H9 (cell line): ENCODE measurements at regions not wholly inside any gene's neighbourhood (a gene's known extent, or its start where the extent isn't known, plus 50 kb on each side); places are given as distances from the start of the nearest gene placed in this dataset.

Experiments
- DNase-seq: peaks from one replicate; pipeline ENCODE4 v3.0.0-alpha.2; 2017
- H2AFZ ChIP-seq: one replicate; pipeline ENCODE4 v1.6.1; 2013; ENCODE audit warnings: mild to moderate bottlenecking, low read length, control low read depth, moderate library complexity
- H2AK5ac ChIP-seq: 2 replicates; pipeline ENCODE4 v1.6.1; 2013; ENCODE audit warnings: low read length, control low read depth, mixed read lengths; ENCODE audit not compliant: insufficient read length
- H2BK120ac ChIP-seq: one replicate; pipeline ENCODE4 v1.6.1; 2013; ENCODE audit warnings: low read depth, mild to moderate bottlenecking, low read length, control low read depth, inconsistent platforms; ENCODE audit not compliant: poor library complexity, severe bottlenecking
- H2BK12ac ChIP-seq: 2 replicates; pipeline ENCODE4 v1.6.1; 2013; ENCODE audit warnings: low read length, control low read depth, mixed read lengths, low read depth; ENCODE audit not compliant: insufficient read length
- H2BK15ac ChIP-seq: 2 replicates; pipeline ENCODE4 v1.6.1; 2013; ENCODE audit warnings: low read depth, low read length, control low read depth
- H2BK20ac ChIP-seq: one replicate; pipeline ENCODE4 v1.6.1; 2013; ENCODE audit warnings: low read depth, mild to moderate bottlenecking, low read length, control low read depth, inconsistent platforms; ENCODE audit not compliant: poor library complexity, severe bottlenecking
- H2BK5ac ChIP-seq: 2 replicates; pipeline ENCODE4 v1.6.1; 2013; ENCODE audit warnings: low read length, control low read depth, mixed read lengths; ENCODE audit not compliant: insufficient read length
- H3K14ac ChIP-seq: 2 replicates; pipeline ENCODE4 v1.6.1; 2013; ENCODE audit warnings: low read length, control low read depth; ENCODE audit not compliant: insufficient read depth
- H3K18ac ChIP-seq: 2 replicates; pipeline ENCODE4 v1.6.1; 2013; ENCODE audit warnings: low read depth, mild to moderate bottlenecking, mixed read lengths, low read length, control low read depth; ENCODE audit not compliant: insufficient read length
- H3K23ac ChIP-seq: 2 replicates; pipeline ENCODE4 v1.6.1; 2013; ENCODE audit warnings: low read length, control low read depth, mixed read lengths, low read depth; ENCODE audit not compliant: insufficient read length
- H3K23me2 ChIP-seq: 2 replicates; pipeline ENCODE4 v1.6.1; 2013; ENCODE audit warnings: low read depth, mild to moderate bottlenecking, mixed read lengths, low read length, control low read depth; ENCODE audit not compliant: insufficient read length, poor library complexity, severe bottlenecking
- H3K27ac ChIP-seq: 2 replicates; pipeline ENCODE4 v1.5.1; 2013; ENCODE audit warnings: low read length, control low read depth, mixed read lengths, low read depth; ENCODE audit not compliant: insufficient read length
- H3K27me3 ChIP-seq: 2 replicates; pipeline ENCODE4 v1.6.1; 2013; ENCODE audit warnings: low read length, control low read depth, inconsistent platforms; ENCODE audit not compliant: insufficient read depth
- H3K4ac ChIP-seq: 2 replicates; pipeline ENCODE4 v1.6.1; 2013; ENCODE audit warnings: low read depth, mild to moderate bottlenecking, control low read depth, inconsistent platforms, low read length, moderate library complexity
- H3K4me1 ChIP-seq: 2 replicates; pipeline ENCODE4 v1.6.1; 2013; ENCODE audit warnings: low read length, control low read depth, inconsistent platforms; ENCODE audit not compliant: insufficient read depth
- H3K4me2 ChIP-seq: 2 replicates; pipeline ENCODE4 v1.6.1; 2013; ENCODE audit warnings: low read length, control low read depth, mixed read lengths; ENCODE audit not compliant: insufficient read length, insufficient read depth
- H3K56ac ChIP-seq: 2 replicates; pipeline ENCODE4 v1.6.1; 2013; ENCODE audit warnings: low read depth, mild to moderate bottlenecking, mixed read lengths, low read length, control low read depth; ENCODE audit not compliant: insufficient read length
- H3K79me1 ChIP-seq: 2 replicates; pipeline ENCODE4 v1.6.1; 2013; ENCODE audit warnings: low read depth, mild to moderate bottlenecking, moderate library complexity, low read length, control low read depth, inconsistent platforms; ENCODE audit not compliant: insufficient read depth, poor library complexity, severe bottlenecking
- H3K79me2 ChIP-seq: 2 replicates; pipeline ENCODE4 v1.6.1; 2013; ENCODE audit warnings: low read length, control low read depth, inconsistent platforms; ENCODE audit not compliant: insufficient read depth
- H3K9ac ChIP-seq: 2 replicates; pipeline ENCODE4 v1.6.1; 2013; ENCODE audit warnings: low read length, control low read depth, mixed read lengths; ENCODE audit not compliant: insufficient read length; ENCODE audit errors: extremely low read depth
- H3K9me3 ChIP-seq: one replicate; pipeline ENCODE4 v1.6.1; 2013; ENCODE audit warnings: low read depth, low read length, inconsistent platforms; ENCODE audit not compliant: control insufficient read depth
- H3T11ph ChIP-seq: one replicate; pipeline ENCODE4 v1.6.1; 2013; ENCODE audit warnings: mild to moderate bottlenecking, low read length, control low read depth, inconsistent platforms
- H4K20me1 ChIP-seq: one replicate; pipeline ENCODE4 v1.6.1; 2013; ENCODE audit not compliant: control insufficient read depth, insufficient read length, insufficient read depth
- H4K5ac ChIP-seq: 2 replicates; pipeline ENCODE4 v1.6.1; 2013; ENCODE audit warnings: low read depth, mild to moderate bottlenecking, mixed read lengths, low read length, control low read depth; ENCODE audit not compliant: insufficient read length
- H4K8ac ChIP-seq: replicated peaks from 2 replicates; pipeline ENCODE4 v1.6.1; 2013; ENCODE audit warnings: low read length, control low read depth, mixed read lengths, low read depth; ENCODE audit not compliant: insufficient read length
- H4K91ac ChIP-seq: 2 replicates; pipeline ENCODE4 v1.6.1; 2013; ENCODE audit warnings: low read depth, mild to moderate bottlenecking, moderate library complexity, mixed read lengths, low read length, control low read depth; ENCODE audit not compliant: insufficient read length
- H3K27ac Mint-ChIP-seq, 3 experiments: 2 replicates in 2 of 3; 3 replicates in 1 of 3; pipeline ENCODE4 v1.8.0; 2020 to 2021; ENCODE audit warnings: mixed read lengths in 3 of 3, mild to moderate bottlenecking in 1 of 3, moderate library complexity in 1 of 3
- H3K27me3 Mint-ChIP-seq: 2 replicates; pipeline ENCODE4 v1.8.0; 2021; ENCODE audit warnings: low read depth, mild to moderate bottlenecking, moderate library complexity, mixed read lengths
- H3K36me3 Mint-ChIP-seq, 3 experiments: 2 replicates in 2 of 3; 3 replicates in 1 of 3; pipeline ENCODE4 v1.8.0; 2020 to 2021; ENCODE audit warnings: low read depth in 3 of 3, mixed read lengths in 3 of 3; ENCODE audit not compliant: insufficient read depth in 1 of 3
- H3K4me1 Mint-ChIP-seq, 2 experiments: 2 replicates each; pipeline ENCODE4 v1.8.0; 2020; ENCODE audit warnings: mixed read lengths in 2 of 2
- H3K4me3 Mint-ChIP-seq, 2 experiments: 2 replicates in 1 of 2; 3 replicates in 1 of 2; pipeline ENCODE4 v1.8.0; 2020 to 2021; ENCODE audit warnings: mild to moderate bottlenecking in 2 of 2, mixed read lengths in 2 of 2, moderate library complexity in 1 of 2
- H3K9me3 Mint-ChIP-seq, 2 experiments: 2 replicates in 1 of 2; 3 replicates in 1 of 2; pipeline ENCODE4 v1.8.0; 2020; ENCODE audit warnings: mild to moderate bottlenecking in 2 of 2, mixed read lengths in 2 of 2, moderate library complexity in 1 of 2
- CTCF ChIP-seq: fragments of 200-600 bp; sonication (generic); conservative IDR thresholded peaks from 3 replicates; pipeline ENCODE4 v1.8.0; 2021; ENCODE audit warnings: antibody characterized with exemption, mild to moderate bottlenecking
- WGBS: extraction: QIAGEN DNeasy Blood & Tissue Kit; methylation state at CpG from one replicate; pipeline ENCODE4 v1.1.7; 2013; ENCODE audit warnings: missing lambda C conversion rate, low lambda C conversion rate, mixed read lengths; ENCODE audit not compliant: insufficient read length; ENCODE audit errors: extremely low coverage; 5-methylcytosine and 5-hydroxymethylcytosine counted together

GRCh38 chr21:18636897-18637296, 233.3 kb upstream of the TMPRSS15 start:
- Histone ChIP-seq H3K14ac (no peak overlapping the region), H3K79me2 (no peaks in the 10 kb centered on the region), H3K56ac (no peak overlapping the region), H4K8ac (no peak overlapping the region), H3K27me3 (no peaks in the 10 kb centered on the region), H2BK20ac (no peak overlapping the region), H2BK15ac (no peak overlapping the region), H2BK120ac (no peak overlapping the region), H3K79me1 (no peaks in the 10 kb centered on the region), H3K9ac (no peak overlapping the region), H3T11ph (no peak overlapping the region), H2BK12ac (no peak overlapping the region), H3K18ac (no peak overlapping the region), H2AFZ (no peak overlapping the region), H3K27ac (no peak overlapping the region), H3K9me3 (no peaks in the 10 kb centered on the region), H4K91ac (no peak overlapping the region), H2AK5ac (no peak overlapping the region), H4K20me1 (no peaks in the 10 kb centered on the region), H3K4me1 (no peaks in the 10 kb centered on the region), H3K23ac (no peak overlapping the region), H3K23me2 (no peaks in the 10 kb centered on the region), H3K4me2 (no peak overlapping the region), H2BK5ac (no peak overlapping the region), H4K5ac (no peak overlapping the region), H3K4ac (no peak overlapping the region)
- Mint-ChIP-seq H3K27ac (no peak overlapping the region), H3K36me3 (no peaks in the 10 kb centered on the region), H3K4me1 (no peaks in the 10 kb centered on the region), H3K9me3 (no peaks in the 10 kb centered on the region), H3K4me3 (no peak overlapping the region), H3K27me3 (no peaks in the 10 kb centered on the region)
- no CpG with 5 or more reads among the region's 2 CpGs for WGBS
- no peak for TF ChIP-seq CTCF
- no peak for DNase-seq
